K562 (cell line): ENCODE measurements at regions not wholly inside any gene's neighbourhood (a gene's known extent, or its start where the extent isn't known, plus 50 kb on each side); places are given as distances from the start of the nearest gene placed in this dataset.

Source experiments
- ATAC-seq: fragments of 200-7000 bp; cut with Tn5 transposase; 3 replicates; pipeline ENCODE4 v1.9.1; 2020; ENCODE audit warnings: moderate library complexity
- BruUV-seq: library from RNA; stranded (reverse); fragments of 400-500 nt; replicated peaks from 2 replicates; lab custom pipeline; 2021; lab: Mats Ljungman, UMichigan
- CTCF ChIA-PET: fragments of 300-600 bp; formaldehyde crosslinking; extraction: SDS; loops from one replicate; lab custom pipeline; 2021; ENCODE audit warnings: low intra/inter-chr PET ratio; lab: Yijun Ruan, JAX
- POLR2A ChIA-PET: fragments of 300-600, 350-650 bp; sonication (Branson Sonifier 250); formaldehyde crosslinking; extraction: SDS; loops from one replicate; lab custom pipeline; 2021; ENCODE audit warnings: antibody characterized with exemption, inconsistent platforms; lab: Yijun Ruan, JAX
- DNase-seq, 4 experiments: peaks; one replicate each; pipeline versions ENCODE4 v3.0.0 to v3.0.0-alpha.2; 2011 to 2018; ENCODE audit warnings: low spot score in 3 of 4, mixed read lengths in 3 of 4; ENCODE audit errors: extremely low read depth in 1 of 4
- FAIRE-seq: peaks from 2 replicates; lab custom pipeline; 2011; peaks lifted over from hg19 to GRCh38; lab: Jason Lieb, UNC
- H2AFZ ChIP-seq: 2 replicates; pipeline ENCODE4 v1.6.0; 2011; ENCODE audit warnings: low read depth, low read length, control low read depth, inconsistent platforms
- H3K27ac ChIP-seq: fragments of 200-600 bp; 3 replicates; pipeline ENCODE4 v1.8.0; 2011; ENCODE audit warnings: low read depth, mild to moderate bottlenecking, control low read depth, inconsistent platforms, low read length, moderate library complexity, mixed read lengths; ENCODE audit errors: extremely low read depth
- H3K27me3 ChIP-seq, 2 experiments: fragments of 300-600 bp in 1 of 2; 2 replicates in 1 of 2; 3 replicates in 1 of 2; pipeline versions ENCODE4 v1.6.0 to v1.8.0; 2011; ENCODE audit warnings: inconsistent platforms in 2 of 2, low read length in 2 of 2, mild to moderate bottlenecking in 1 of 2, mixed read lengths in 1 of 2, moderate library complexity in 1 of 2; ENCODE audit not compliant: control insufficient read depth in 2 of 2, insufficient read depth in 2 of 2
- H3K36me3 ChIP-seq: fragments of 300-600 bp; 3 replicates; pipeline ENCODE4 v1.8.0; 2011; ENCODE audit warnings: mild to moderate bottlenecking, low read length, inconsistent platforms; ENCODE audit not compliant: control insufficient read depth, insufficient read depth
- H3K4me1 ChIP-seq, 2 experiments: fragments of 200-600 bp in 1 of 2; replicated peaks in 1 of 2; 2 replicates in 1 of 2; 3 replicates in 1 of 2; pipeline versions ENCODE4 v1.5.1 to v1.8.0; 2011; ENCODE audit warnings: inconsistent platforms in 2 of 2, low read length in 2 of 2, mild to moderate bottlenecking in 1 of 2, mixed read lengths in 1 of 2, moderate library complexity in 1 of 2; ENCODE audit not compliant: control insufficient read depth in 2 of 2, insufficient read depth in 2 of 2
- H3K4me2 ChIP-seq: 2 replicates; pipeline ENCODE4 v1.6.1; 2011; ENCODE audit warnings: low read length, control low read depth, inconsistent platforms, mixed read lengths; ENCODE audit not compliant: insufficient read depth
- H3K4me3 ChIP-seq: fragments of 200-600 bp; sonication (generic), shearing (Covaris generic); 2 replicates; pipeline ENCODE4 v1.5.1; 2016; ENCODE audit warnings: control low read depth, inconsistent platforms
- H3K79me2 ChIP-seq: fragments of 200-600 bp; 3 replicates; pipeline ENCODE4 v1.8.0; 2011; ENCODE audit warnings: low read length, inconsistent platforms; ENCODE audit not compliant: control insufficient read depth, insufficient read depth
- H3K9ac ChIP-seq, 2 experiments: 2 replicates each; pipeline versions ENCODE4 v1.6.0 to v1.6.1; 2011; ENCODE audit warnings: low read depth in 2 of 2, low read length in 2 of 2, control low read depth in 1 of 2, inconsistent platforms in 1 of 2, mild to moderate bottlenecking in 1 of 2, mixed read lengths in 1 of 2; ENCODE audit not compliant: insufficient read depth in 1 of 2
- H3K9me1 ChIP-seq: one replicate; pipeline ENCODE4 v1.6.0; 2011; ENCODE audit warnings: inconsistent platforms, mild to moderate bottlenecking, low read length, moderate library complexity; ENCODE audit not compliant: control insufficient read depth, insufficient read depth
- H3K9me3 ChIP-seq: replicated peaks from 2 replicates; pipeline ENCODE4 v1.5.1; 2011; ENCODE audit warnings: low read depth, low read length, inconsistent platforms; ENCODE audit not compliant: control insufficient read depth, insufficient read depth
- H4K20me1 ChIP-seq: replicated peaks from 2 replicates; pipeline ENCODE4 v1.6.1; 2011; ENCODE audit warnings: low read length, inconsistent platforms, mixed read lengths; ENCODE audit not compliant: control insufficient read depth, insufficient read depth
- BACH1 ChIP-seq: fragments of 200-800 bp; sonication (Bioruptor generic); IDR thresholded peaks from 2 replicates; pipeline ENCODE4 v1.6.1; 2016; ENCODE audit warnings: missing genetic modification characterization, missing compliant biosample characterization
- HDAC2 ChIP-seq: fragments of 450-650 bp; IDR thresholded peaks from 2 replicates; pipeline ENCODE4 v1.6.1; 2016; ENCODE audit warnings: mild to moderate bottlenecking
- HDAC6 ChIP-seq: IDR thresholded peaks from 2 replicates; pipeline ENCODE4 v1.6.1; 2012; ENCODE audit warnings: low read depth, mild to moderate bottlenecking, control low read depth, inconsistent platforms, low read length, moderate library complexity
- JUNB ChIP-seq: fragments of 450-650 bp; formaldehyde crosslinking; conservative IDR thresholded peaks from 2 replicates; pipeline ENCODE4 v1.4.0; 2020; ENCODE audit warnings: mild to moderate bottlenecking
- KAT7 ChIP-seq: sonication (generic); formaldehyde crosslinking; IDR thresholded peaks from 2 replicates; pipeline ENCODE4 v1.8.0; 2022; ENCODE audit warnings: missing genetic modification reagents, mild to moderate bottlenecking, borderline replicate concordance
- RAD21 ChIP-seq, 2 experiments: fragments of 250-450 bp in 1 of 2; fragments of 450-650 bp in 1 of 2; sonication (Bioruptor Pico) in 1 of 2; formaldehyde crosslinking in 1 of 2; IDR thresholded peaks in 1 of 2; conservative IDR thresholded peaks in 1 of 2; 2 replicates each; pipeline versions ENCODE4 v1.4.0 to v1.8.0; 2020 to 2022; ENCODE audit warnings: mild to moderate bottlenecking in 2 of 2, moderate library complexity in 1 of 2
- RBM17 ChIP-seq: fragments of 200-400 bp; formaldehyde crosslinking; IDR thresholded peaks from 2 replicates; pipeline ENCODE4 v1.6.1; 2017; ENCODE audit warnings: low read depth, mild to moderate bottlenecking, low read length, borderline replicate concordance
- ZNF830 ChIP-seq: fragments of 250-450 bp; sonication (Bioruptor Pico); IDR thresholded peaks from 2 replicates; pipeline ENCODE4 v1.5.0; 2021; ENCODE audit warnings: mild to moderate bottlenecking
- WGBS: fragments of 100-300 bp; shearing (Covaris generic); methylation state at CpG from one replicate; pipeline ENCODE4 v1.1.6; 2016; ENCODE audit warnings: low coverage, mixed read lengths; ENCODE audit not compliant: insufficient coverage; ENCODE audit errors: missing lambda C conversion rate; 5-methylcytosine and 5-hydroxymethylcytosine counted together
- in situ Hi-C: fragments of 300-500 bp; cut with MboI; formaldehyde crosslinking; loops from 4 replicates; pipeline ENCODE4 v1.15.0; 2018; ENCODE audit warnings: inconsistent platforms, mixed read lengths
- intact Hi-C: fragments of 100-400 bp; cut with micrococcal nuclease; formaldehyde crosslinking; loops from 2 replicates; pipeline ENCODE4 v1.14.2; 2022
- TF ChIP-seq, protein P1 (sequence below): fragments of 450-650 bp; IDR thresholded peaks from 2 replicates; pipeline ENCODE4 v1.6.1; 2014; ENCODE audit warnings: low read depth, mild to moderate bottlenecking, moderate library complexity, borderline replicate concordance

DNA sequence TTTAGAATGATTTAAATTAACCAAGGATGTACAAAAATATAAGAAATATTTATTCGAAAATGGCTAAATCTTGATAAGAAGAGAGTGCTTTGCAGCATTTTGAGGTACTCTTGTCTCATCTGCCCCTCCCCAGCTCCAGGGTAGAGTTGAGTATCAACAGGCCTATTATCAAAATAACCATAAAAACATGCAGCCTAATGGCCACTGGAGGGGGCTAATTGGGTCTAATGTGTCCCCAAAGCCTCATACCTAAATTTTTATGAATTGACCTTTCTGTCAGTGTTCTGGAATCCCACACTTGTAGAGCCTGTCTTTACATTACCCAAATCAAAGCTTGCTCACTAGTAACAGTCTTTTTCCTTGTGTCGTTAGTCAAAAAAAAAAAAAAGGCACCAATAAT, 544.9 kb upstream of the CPXCR1 start (continued):
- TF ChIP-seq HDAC2, result no peak

DNA sequence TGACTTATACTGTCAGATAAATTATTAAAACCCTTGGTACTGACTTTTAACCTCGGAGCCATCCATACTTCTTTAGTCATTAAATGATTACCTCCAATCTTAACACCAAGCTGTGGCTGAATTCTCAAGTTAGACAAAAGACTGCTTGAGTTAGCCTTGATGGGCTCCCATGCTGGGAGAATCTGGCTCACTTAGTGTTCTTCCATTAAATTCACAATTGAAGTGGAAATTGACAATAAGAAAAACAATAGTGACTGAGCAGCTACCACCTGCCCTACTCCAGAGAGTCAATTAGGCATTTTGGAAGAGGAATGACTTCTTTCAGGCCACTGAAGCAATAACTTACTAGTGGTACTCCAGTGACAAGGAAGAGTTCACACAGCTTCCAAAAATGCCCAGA, 503.0 kb upstream of the CPXCR1 start:
- no peak overlapping the region for H2AFZ ChIP-seq
- no peaks in the 10 kb centered on the region for H3K36me3 ChIP-seq
- no peaks in the 10 kb centered on the region for H3K27me3 ChIP-seq
- BruUV-seq, result no TSS peak
- POLR2A ChIA-PET, result no interaction called here
- no peaks in the 10 kb centered on the region for H3K9me3 ChIP-seq
- FAIRE-seq (no peak), DNase-seq (no peak), ATAC-seq (no peak)
- no peak overlapping the region for H3K27ac ChIP-seq
- no peak for TF ChIP-seq RAD21 (CRISPR knock-in tag; conservative IDR thresholded peaks at IDR 0.05 in 1 of 2, IDR thresholded peaks at IDR 0.05 in 1 of 2)
- TF ChIP-seq KAT7 (CRISPR knock-in tag), result no peak
- TF ChIP-seq HDAC6, result no peak
- no peak for TF ChIP-seq BACH1 (tag)
- no peak for TF ChIP-seq RBM17
- TF ChIP-seq JUNB (CRISPR knock-in tag), result no peak
- TF ChIP-seq, protein P1, sequence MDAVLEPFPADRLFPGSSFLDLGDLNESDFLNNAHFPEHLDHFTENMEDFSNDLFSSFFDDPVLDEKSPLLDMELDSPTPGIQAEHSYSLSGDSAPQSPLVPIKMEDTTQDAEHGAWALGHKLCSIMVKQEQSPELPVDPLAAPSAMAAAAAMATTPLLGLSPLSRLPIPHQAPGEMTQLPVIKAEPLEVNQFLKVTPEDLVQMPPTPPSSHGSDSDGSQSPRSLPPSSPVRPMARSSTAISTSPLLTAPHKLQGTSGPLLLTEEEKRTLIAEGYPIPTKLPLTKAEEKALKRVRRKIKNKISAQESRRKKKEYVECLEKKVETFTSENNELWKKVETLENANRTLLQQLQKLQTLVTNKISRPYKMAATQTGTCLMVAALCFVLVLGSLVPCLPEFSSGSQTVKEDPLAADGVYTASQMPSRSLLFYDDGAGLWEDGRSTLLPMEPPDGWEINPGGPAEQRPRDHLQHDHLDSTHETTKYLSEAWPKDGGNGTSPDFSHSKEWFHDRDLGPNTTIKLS, result no peak
- TF ChIP-seq ZNF830 (CRISPR knock-in tag), result no peak
- intact Hi-C loops, result no loop called here
- H4K20me1 ChIP-seq, result no peaks in the 10 kb centered on the region
- no peaks in the 10 kb centered on the region for H3K9me1 ChIP-seq
- H3K9ac ChIP-seq, result no peak overlapping the region
- in situ Hi-C loops, result no loop called here
- CTCF ChIA-PET, result no interaction called here
- 0% methylated on average over 1 of the region's 1 CpG for WGBS
- H3K4me3 ChIP-seq, result no peak overlapping the region
- no peaks in the 10 kb centered on the region for H3K4me1 ChIP-seq
- H3K4me2 ChIP-seq, result no peak overlapping the region
- no peaks in the 10 kb centered on the region for H3K79me2 ChIP-seq
